GM12864 (cell line): ENCODE measurements at regions not wholly inside any gene's neighbourhood (a gene's known extent, or its start where the extent isn't known, plus 50 kb on each side); places are given as distances from the start of the nearest gene placed in this dataset.

ENCODE experiments used
- DNase-seq: peaks from one replicate; pipeline ENCODE4 v3.0.0-alpha.2; 2011; ENCODE audit warnings: low read depth
- H3K4me3 ChIP-seq: 2 replicates; pipeline ENCODE4 v1.5.1; 2011; ENCODE audit warnings: mild to moderate bottlenecking, low read depth, low read length, control low read depth
- CTCF ChIP-seq: IDR thresholded peaks from 2 replicates; pipeline ENCODE4 v1.5.1; 2011; ENCODE audit warnings: low read depth, mild to moderate bottlenecking, moderate library complexity, low read length, control low read depth, inconsistent platforms; ENCODE audit errors: missing control alignments

DNA sequence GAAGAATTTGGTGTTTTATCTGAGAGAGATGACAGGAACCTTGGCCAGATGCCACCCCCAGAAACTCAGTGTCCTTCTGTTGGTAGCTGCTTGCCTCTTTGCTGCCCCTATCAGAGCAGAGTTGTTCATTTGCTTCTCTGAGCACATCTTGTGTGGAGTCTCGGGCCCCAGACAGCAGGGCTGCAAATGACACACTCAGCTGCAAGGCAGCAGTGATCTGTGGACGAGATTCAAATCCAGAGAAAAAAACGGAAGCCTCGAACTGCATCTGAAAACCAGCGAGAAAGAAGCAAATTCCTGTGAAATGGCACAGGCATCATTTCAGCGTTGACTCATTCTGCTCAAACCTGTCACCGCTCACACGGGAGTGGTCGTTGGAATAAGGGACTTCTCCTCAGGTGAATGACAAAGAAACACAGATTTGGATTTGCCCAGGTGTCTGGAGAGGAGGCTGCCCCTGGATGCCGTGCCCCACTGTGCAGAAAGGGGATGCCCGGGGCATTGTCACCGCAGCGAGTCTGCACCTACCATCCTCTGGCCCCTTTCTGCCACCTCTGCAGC lies 144.7 kb downstream of the PFKFB3 start:
- DNase-seq = no peak
- no peak for TF ChIP-seq CTCF
- H3K4me3 ChIP-seq = peak overlapping the region; percentile 11; the same call in 1 of the 2 replicates

DNA sequence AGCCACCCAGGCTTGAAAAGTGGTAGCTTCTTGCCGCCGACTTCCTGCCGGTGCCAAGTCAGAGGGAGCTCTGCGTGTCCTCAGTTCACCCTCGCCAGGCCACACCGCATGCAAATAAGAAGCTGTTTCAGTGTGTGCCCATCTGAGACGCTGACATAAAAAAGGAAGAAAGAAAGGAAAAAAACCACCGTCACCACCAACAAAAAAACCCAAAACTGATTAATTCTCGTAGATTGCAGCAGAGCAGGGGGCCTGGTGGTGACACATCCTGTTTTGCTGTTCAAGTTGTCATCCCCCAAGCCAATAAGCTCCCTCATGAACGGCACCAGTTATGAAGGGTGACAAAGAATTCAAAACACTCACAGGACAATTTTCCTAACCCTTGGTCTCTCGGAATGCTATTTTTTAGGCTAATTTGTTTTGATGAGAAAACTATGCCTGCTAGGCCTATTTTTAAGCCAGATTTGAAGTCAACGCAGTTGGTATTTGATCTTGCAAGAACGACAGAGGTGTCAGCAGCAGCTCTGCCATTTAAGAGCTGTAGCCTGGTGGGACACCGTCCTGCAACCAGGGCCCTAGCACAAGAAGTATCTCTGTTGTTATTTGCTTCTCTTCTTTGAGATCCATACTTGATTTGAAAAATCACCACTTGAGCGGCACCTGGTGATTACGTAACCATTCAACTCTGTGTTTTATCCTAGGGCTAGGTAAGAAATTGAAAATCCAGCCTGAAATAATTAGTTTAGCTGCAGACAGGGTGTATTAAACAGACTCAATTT lies 145.6 kb downstream of the PFKFB3 start:
- H3K4me3 ChIP-seq = peak overlapping the region; percentile 11; the same call in 1 of the 2 replicates
- peak; percentile 75 for DNase-seq
- no peak for TF ChIP-seq CTCF

GRCh38 chr10:6349846-6350535 lies 147.3 kb downstream of the PFKFB3 start:
- no peak for DNase-seq
- no peak overlapping the region for H3K4me3 ChIP-seq
- no peak for TF ChIP-seq CTCF

GRCh38 chr10:6350609-6351008 lies 147.9 kb downstream of the PFKFB3 start:
- no peak for DNase-seq
- TF ChIP-seq CTCF = no peak
- H3K4me3 ChIP-seq = no peak overlapping the region

GRCh38 chr10:6351495-6351894 lies 148.8 kb downstream of the PFKFB3 start:
- DNase-seq = no peak
- no peak overlapping the region for H3K4me3 ChIP-seq
- no peak for TF ChIP-seq CTCF

DNA sequence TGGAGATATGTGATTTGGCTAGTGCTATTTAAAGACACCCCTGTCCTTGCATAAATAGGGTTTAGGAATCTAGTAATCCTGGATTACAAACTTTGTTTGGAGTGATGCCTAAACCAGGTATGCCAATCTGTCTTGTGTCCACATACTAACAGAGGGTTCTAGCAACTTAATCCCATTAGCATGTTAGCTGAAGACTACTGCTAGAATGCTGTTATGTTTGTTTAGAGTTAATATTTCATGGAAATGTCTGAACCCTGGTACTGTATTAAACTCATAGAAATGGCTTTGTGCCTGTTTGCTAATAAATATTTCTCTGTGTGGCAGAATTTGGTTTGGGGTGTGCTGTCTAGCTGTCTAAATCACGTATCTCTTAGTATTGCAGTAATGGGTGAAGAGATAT lies 150.8 kb downstream of the PFKFB3 start:
- no peak for TF ChIP-seq CTCF
- H3K4me3 ChIP-seq = no peak overlapping the region
- DNase-seq = no peak
